DMS114 treated with DMSO at 0.1 percent for 48 hours (cell line): ENCODE measurements at regions not wholly inside any gene's neighbourhood (a gene's known extent, or its start where the extent isn't known, plus 50 kb on each side); places are given as distances from the start of the nearest gene placed in this dataset.
"Not testable (repeated sequence)": the region's sequence is repeated elsewhere in the genome, so short reads cannot be mapped to it uniquely, and the experiment has no call there.

Experiments used
- DNase-seq: peaks from one replicate; lab custom pipeline; 2025; ENCODE audit not compliant: unreplicated experiment; lab: John Stamatoyannopoulos, UW

GRCh38 chr14:25699981-25700380 lies 650.0 kb upstream of the STXBP6 start:
- no peak for DNase-seq

- DNase-seq, result no peak
Measured at GRCh38 chr14:25698111-25698510, 648.2 kb upstream of the STXBP6 start.

DNA sequence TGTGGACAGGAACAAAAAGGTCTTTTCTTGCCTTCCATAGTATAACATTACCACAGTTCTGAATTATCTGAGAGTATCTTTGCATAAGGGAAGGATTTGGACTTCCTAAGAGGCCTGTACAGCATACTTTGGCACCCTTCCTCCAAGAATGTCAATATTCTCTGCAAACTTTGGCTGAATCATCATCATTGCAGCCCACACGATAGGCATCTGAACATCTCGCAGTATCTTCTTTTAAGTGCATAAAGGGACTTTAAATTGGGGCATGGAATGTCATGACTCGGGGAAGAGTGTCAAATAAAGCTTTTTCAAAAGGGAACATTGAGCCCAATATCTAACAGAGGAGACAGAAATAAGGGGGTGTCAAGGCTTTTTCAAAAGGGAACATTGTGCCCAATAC lies 646.2 kb upstream of the STXBP6 start:
- DNase-seq, result no peak

DNA sequence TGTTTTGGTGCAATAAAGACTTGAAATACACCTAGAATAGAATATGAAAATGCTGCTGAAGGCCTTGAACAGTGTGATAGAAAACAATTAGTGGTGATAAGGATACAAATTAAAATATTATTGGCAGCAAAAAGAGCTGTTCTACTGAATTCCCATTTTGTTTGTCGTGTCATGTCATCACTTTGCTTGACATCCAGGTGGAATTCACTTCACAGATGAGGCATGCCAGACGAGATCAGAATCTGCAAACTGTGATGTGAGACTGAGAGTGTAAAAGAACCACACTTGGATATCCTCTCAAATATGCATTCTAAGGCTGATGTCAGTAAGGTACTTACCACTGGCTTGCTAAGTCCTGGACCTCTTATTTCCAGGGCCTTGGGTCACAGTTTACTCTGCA lies 635.1 kb upstream of the STXBP6 start:
- no peak for DNase-seq

DNA sequence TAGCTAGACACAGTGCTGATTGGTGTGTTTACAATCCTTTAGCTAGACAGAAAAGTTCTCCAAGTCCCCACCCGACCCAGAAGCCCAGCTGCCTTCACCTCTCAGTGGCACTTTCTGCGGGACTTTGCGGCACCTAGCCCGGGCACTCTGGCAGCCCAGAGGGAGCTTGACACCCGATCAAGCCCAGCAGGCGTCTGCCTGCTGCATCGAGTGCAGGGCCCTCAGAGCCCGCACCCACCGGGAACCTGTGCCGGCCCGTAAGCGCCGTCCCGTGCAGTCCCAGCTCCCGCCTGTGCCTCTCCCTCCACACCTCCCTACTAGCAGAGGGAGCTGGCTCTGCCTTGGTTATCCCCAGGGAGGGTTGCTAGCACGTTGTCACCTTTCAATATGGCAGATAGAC lies 631.0 kb upstream of the STXBP6 start:
- no peak for DNase-seq

GRCh38 chr14:25680511-25680910 lies 630.6 kb upstream of the STXBP6 start:
- DNase-seq, result not testable (repeated sequence)

- DNase-seq, result no peak
Measured at GRCh38 chr14:25677111-25677510, 627.2 kb upstream of the STXBP6 start.

DNA sequence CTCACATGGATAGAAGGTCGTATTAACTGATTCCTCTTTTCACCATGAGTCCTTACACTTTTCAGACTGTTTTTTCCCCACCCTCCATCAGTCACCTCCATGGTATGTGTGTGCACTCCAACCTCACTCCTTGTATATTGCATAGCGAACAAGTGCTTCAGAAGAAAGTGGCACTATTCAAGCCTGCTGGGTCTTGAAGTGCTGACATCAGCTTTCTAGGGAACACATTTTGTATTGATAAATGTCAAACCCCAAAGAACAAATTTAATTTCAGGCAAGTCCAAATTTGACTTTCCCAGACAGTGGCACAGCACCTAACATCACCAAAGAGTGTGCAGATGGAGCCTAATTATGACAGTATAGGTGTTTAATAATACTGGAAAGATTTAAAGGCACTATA lies 617.4 kb upstream of the STXBP6 start:
- no peak for DNase-seq

DNA sequence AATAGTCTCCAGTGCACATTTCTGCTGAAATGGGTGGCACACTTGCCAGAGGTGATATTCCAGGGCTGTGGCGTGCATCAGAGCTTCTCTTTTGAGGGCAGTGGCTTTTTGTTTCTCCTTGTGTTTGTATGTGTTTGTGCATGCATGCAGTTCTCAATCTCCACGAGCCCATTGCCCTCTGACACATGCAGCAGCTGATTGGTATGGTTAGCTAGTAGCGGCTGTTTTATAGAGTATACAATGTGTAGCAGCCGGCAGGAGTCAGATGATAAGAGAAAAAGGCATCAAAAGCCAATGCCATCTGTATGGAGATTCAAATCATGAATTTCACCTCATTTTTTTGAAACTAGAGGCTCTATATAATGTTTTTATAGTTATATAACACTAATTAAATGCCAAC lies 616.9 kb upstream of the STXBP6 start:
- no peak for DNase-seq

- DNase-seq, result no peak
Measured at GRCh38 chr14:25658988-25659387, 609.0 kb upstream of the STXBP6 start.

DNA sequence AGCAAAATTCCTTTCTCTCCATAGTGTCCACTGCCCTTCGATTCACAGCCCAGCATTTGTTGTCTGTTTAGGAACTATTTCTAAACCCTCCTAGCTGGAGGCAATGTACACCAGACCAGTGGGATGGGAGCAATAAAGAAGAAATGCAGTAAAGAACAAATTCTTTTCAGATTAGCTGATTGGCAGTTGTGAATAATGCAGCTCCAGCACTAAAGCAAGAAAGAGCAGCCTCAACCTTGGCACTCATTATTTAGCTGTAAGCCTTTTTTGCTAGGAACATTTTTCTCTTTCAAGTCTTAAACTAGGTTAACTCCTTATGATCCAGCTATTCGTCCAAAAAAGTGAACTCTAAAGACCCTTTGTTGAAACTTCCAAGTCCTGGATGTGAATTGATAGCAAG lies 580.5 kb upstream of the STXBP6 start:
- DNase-seq, result no peak

DNA sequence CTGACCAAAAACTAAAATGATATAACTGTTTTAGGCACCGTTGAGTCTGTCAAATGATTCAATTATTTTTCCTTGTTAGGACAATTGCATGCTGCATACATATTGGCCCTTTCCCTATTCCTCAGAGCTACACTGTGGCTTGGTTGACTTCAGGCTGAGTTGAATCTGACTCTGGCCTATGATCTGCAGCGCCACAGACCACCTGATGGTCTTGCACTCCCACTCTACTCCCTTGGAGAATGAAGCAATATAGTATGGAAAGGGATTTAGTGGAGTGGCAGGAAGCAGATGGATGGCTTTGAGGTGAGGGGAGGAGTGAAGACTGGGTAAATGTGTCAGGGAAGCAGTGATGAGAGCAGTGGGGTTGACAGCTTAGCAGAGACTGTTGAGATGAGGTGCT lies 579.0 kb upstream of the STXBP6 start:
- no peak for DNase-seq

GRCh38 chr14:25628390-25628789 lies 578.4 kb upstream of the STXBP6 start:
- DNase-seq, result no peak

GRCh38 chr14:25626986-25627385 lies 577.0 kb upstream of the STXBP6 start:
- DNase-seq, result no peak

- no peak for DNase-seq
Measured at GRCh38 chr14:25622763-25623162, 572.8 kb upstream of the STXBP6 start.

GRCh38 chr14:25620515-25620914 lies 570.6 kb upstream of the STXBP6 start:
- DNase-seq, result no peak

GRCh38 chr14:25615174-25615573 lies 565.2 kb upstream of the STXBP6 start:
- no peak for DNase-seq

DNA sequence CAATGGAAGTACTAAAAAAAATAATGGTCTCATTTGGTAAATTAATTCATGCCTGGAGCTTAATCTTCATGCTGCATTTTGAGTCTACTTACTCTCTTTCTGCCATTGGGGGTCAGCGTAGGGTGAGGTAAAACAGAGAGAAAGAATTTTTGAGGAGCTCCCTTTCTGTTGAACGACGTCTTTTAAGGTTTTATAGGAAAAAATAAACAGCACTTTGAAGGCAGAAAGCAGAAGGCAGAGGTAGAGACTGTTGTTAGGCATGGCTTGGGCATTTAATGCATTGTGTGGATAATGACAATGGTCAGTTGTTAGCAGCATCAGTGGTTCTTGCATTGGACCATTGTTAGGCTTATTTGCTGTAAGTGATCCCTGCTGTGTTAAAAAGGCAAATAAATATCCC lies 557.2 kb upstream of the STXBP6 start:
- DNase-seq, result no peak

GRCh38 chr14:25602106-25602505 lies 552.2 kb upstream of the STXBP6 start:
- DNase-seq, result no peak

DNA sequence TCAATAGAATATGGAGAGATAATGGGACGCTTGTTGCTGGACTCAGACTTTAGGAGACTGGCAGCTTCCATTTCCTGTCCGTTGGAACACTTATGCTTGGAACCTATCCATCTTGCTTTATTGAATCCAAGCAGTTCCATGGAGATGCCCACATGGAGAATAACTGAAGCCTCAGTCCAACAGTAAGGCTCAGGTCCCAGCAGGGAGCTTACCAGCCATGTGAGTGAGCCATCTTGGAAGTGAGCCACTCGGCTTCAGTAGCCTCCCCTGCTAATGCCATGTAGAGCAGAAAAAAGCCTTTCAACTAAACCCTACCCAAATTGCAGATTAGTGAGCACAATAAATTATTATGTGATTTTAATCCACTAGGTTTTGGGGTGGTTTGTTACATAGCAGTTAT lies 538.8 kb upstream of the STXBP6 start:
- DNase-seq, result no peak

- DNase-seq, result no peak
Measured at GRCh38 chr14:25574628-25575325, 524.8 kb upstream of the STXBP6 start.

DNA sequence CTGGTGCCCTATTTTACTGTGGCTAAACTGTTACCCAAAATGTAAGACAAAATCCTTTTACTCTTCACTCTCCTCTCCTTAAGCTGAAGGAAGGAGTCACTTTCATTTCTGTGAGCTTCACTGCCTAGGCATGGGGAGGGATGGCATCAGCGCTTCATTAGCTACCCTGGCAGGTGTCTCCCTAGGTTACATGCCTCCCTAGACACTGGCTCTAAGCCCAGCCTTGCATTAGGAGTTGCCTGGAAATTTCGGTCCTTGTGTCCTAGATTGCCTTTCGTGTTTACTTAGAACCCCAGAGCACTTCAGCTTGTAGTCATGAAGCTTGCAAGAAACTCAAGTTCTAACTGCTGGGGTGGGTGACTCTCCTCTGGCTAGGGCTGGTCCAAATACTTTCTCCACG lies 520.5 kb upstream of the STXBP6 start:
- no peak for DNase-seq

- no peak for DNase-seq
Measured at GRCh38 chr14:25557466-25557865, 507.5 kb upstream of the STXBP6 start.
